ENCODE measurements at regions not wholly inside any gene's neighbourhood (a gene's known extent, or its start where the extent isn't known, plus 50 kb on each side); places are given as distances from the start of the nearest gene placed in this dataset.

GRCh38 chr20:12371990-12372389 lies 454.3 kb downstream of the BTBD3 start:
- no peak for DNase-seq (ENCODE audit: low spot score)

- DNase-seq (ENCODE audit: low spot score) = no peak
These were observed 454.9 kb downstream of the BTBD3 start for GRCh38 chr20:12372557-12372956.

- no peak for DNase-seq (ENCODE audit: low spot score)
These were observed 458.3 kb downstream of the BTBD3 start for GRCh38 chr20:12375967-12376366.

- DNase-seq (ENCODE audit: low spot score) = no peak
These were observed 466.1 kb downstream of the BTBD3 start for GRCh38 chr20:12383821-12384220.

- no peak for DNase-seq (ENCODE audit: low spot score)
These were observed 469.1 kb downstream of the BTBD3 start for GRCh38 chr20:12386821-12387220.

- DNase-seq (ENCODE audit: low spot score) = no peak
These were observed 473.4 kb downstream of the BTBD3 start for GRCh38 chr20:12391099-12391498.

- no peak for DNase-seq (ENCODE audit: low spot score)
These were observed 477.1 kb downstream of the BTBD3 start for GRCh38 chr20:12394786-12395185.

- DNase-seq (ENCODE audit: low spot score) = no peak
These were observed 477.7 kb downstream of the BTBD3 start for GRCh38 chr20:12395353-12395752.

- no peak for DNase-seq (ENCODE audit: low spot score)
These were observed 478.1 kb downstream of the BTBD3 start for GRCh38 chr20:12395760-12396159.

GRCh38 chr20:12399110-12399836 lies 481.6 kb downstream of the BTBD3 start:
- DNase-seq (ENCODE audit: low spot score) = no peak

GRCh38 chr20:12404941-12405340 lies 487.2 kb downstream of the BTBD3 start:
- DNase-seq (ENCODE audit: low spot score) = no peak

GRCh38 chr20:12406978-12407377 lies 489.3 kb downstream of the BTBD3 start:
- DNase-seq (ENCODE audit: low spot score) = no peak

GRCh38 chr20:12409501-12409900 lies 491.8 kb downstream of the BTBD3 start:
- DNase-seq (ENCODE audit: low spot score) = no peak

GRCh38 chr20:12410783-12411182 lies 493.1 kb downstream of the BTBD3 start:
- DNase-seq (ENCODE audit: low spot score) = no peak

GRCh38 chr20:12411246-12411940 lies 493.7 kb downstream of the BTBD3 start:
- no peak for DNase-seq (ENCODE audit: low spot score)

- no peak for DNase-seq (ENCODE audit: low spot score)
These were observed 495.4 kb downstream of the BTBD3 start for GRCh38 chr20:12413116-12413515.

- no peak for DNase-seq (ENCODE audit: low spot score)
These were observed 497.0 kb downstream of the BTBD3 start for GRCh38 chr20:12414446-12415274.

GRCh38 chr20:12416281-12416680 lies 498.6 kb downstream of the BTBD3 start:
- DNase-seq (ENCODE audit: low spot score) = no peak

GRCh38 chr20:12433724-12434123 lies 516.0 kb downstream of the BTBD3 start:
- DNase-seq (ENCODE audit: low spot score) = no peak

- no peak for DNase-seq (ENCODE audit: low spot score)
These were observed 517.0 kb downstream of the BTBD3 start for GRCh38 chr20:12434672-12435071.

GRCh38 chr20:12435268-12435667 lies 517.6 kb downstream of the BTBD3 start:
- no peak for DNase-seq (ENCODE audit: low spot score)

GRCh38 chr20:12453711-12454110 lies 536.0 kb downstream of the BTBD3 start:
- no peak for DNase-seq (ENCODE audit: low spot score)

- DNase-seq (ENCODE audit: low spot score) = no peak
These were observed 537.5 kb downstream of the BTBD3 start for GRCh38 chr20:12455148-12455547.

Data from ureter (tissue), 1 donor.